ENCODE measurements at regions not wholly inside any gene's neighbourhood (a gene's known extent, or its start where the extent isn't known, plus 50 kb on each side); places are given as distances from the start of the nearest gene placed in this dataset.

GRCh38 chr21:35376406-35377135 is 327.5 kb upstream of the RUNX1 start:
- Histone ChIP-seq H3K4me3 (no peak overlapping the region), H3K27ac (no peak overlapping the region), H3K36me3 (no peaks in the 10 kb centered on the region), H3K4me1 (no peaks in the 10 kb centered on the region), H3K9me3 (no peaks in the 10 kb centered on the region), H3K27me3 (no peaks in the 10 kb centered on the region)
- ATAC-seq, result no peak
- in situ Hi-C loops (cut with MboI; ENCODE audit: low sequenced_read_pairs in 4 of 4), result no loop called here
- intact Hi-C loops (cut with DNase I; ENCODE audit: low total_unique reads), result no loop called here
- no peak for TF ChIP-seq POLR2A (IDR thresholded peaks at IDR 0.05)
- TF ChIP-seq, protein P1, sequence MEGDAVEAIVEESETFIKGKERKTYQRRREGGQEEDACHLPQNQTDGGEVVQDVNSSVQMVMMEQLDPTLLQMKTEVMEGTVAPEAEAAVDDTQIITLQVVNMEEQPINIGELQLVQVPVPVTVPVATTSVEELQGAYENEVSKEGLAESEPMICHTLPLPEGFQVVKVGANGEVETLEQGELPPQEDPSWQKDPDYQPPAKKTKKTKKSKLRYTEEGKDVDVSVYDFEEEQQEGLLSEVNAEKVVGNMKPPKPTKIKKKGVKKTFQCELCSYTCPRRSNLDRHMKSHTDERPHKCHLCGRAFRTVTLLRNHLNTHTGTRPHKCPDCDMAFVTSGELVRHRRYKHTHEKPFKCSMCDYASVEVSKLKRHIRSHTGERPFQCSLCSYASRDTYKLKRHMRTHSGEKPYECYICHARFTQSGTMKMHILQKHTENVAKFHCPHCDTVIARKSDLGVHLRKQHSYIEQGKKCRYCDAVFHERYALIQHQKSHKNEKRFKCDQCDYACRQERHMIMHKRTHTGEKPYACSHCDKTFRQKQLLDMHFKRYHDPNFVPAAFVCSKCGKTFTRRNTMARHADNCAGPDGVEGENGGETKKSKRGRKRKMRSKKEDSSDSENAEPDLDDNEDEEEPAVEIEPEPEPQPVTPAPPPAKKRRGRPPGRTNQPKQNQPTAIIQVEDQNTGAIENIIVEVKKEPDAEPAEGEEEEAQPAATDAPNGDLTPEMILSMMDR (IDR thresholded peaks at IDR 0.05 in 4 of 5, conservative IDR thresholded peaks at IDR 0.05 in 1 of 5), result no peak
- DNase-seq, result no peak

- in situ Hi-C loops (cut with MboI; ENCODE audit: low sequenced_read_pairs in 4 of 4), result no loop called here
- Histone ChIP-seq H3K27ac (no peak overlapping the region), H3K36me3 (no peaks in the 10 kb centered on the region), H3K4me1 (no peaks in the 10 kb centered on the region), H3K4me3 (no peak overlapping the region), H3K9me3 (no peaks in the 10 kb centered on the region), H3K27me3 (no peaks in the 10 kb centered on the region)
- intact Hi-C loops (cut with DNase I; ENCODE audit: low total_unique reads), result no loop called here
- no peak for DNase-seq
- ATAC-seq, result no peak
- TF ChIP-seq, protein P1 (IDR thresholded peaks at IDR 0.05 in 4 of 5, conservative IDR thresholded peaks at IDR 0.05 in 1 of 5), result no peak
- TF ChIP-seq POLR2A (IDR thresholded peaks at IDR 0.05), result no peak
These were observed 326.0 kb upstream of the RUNX1 start for GRCh38 chr21:35375115-35375514.

DNA sequence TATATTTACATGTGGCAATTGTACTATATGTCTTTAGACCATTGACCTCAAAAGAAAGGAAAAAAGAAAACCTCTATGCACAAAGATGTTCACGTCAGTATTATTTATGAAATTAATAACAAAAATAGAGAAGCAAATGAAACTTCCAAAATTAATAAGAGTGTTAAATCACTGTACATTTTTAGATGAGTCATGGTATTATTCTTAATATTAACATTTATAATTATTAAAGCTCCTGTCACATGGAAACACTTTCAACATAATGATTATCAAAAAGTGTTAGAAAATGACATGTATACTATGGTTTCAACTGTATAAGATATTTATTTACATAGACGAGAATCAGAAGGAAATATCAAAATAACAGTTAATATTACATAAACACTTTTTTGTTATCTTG is 324.9 kb upstream of the RUNX1 start:
- intact Hi-C loops (cut with DNase I; ENCODE audit: low total_unique reads), result no loop called here

GRCh38 chr21:35372201-35372600 is 323.1 kb upstream of the RUNX1 start:
- Histone ChIP-seq H3K9me3 (no peaks in the 10 kb centered on the region), H3K27me3 (no peaks in the 10 kb centered on the region), H3K27ac (no peak overlapping the region), H3K4me3 (no peak overlapping the region), H3K36me3 (no peaks in the 10 kb centered on the region), H3K4me1 (peaks cover 4 to 6% of the 10 kb centered on the region in 2 donors)
- in situ Hi-C loops (cut with MboI; ENCODE audit: low sequenced_read_pairs in 4 of 4), result loop anchor here in 1 of 4 donors (25.0 kb wide), 1 partner anchor 310 kb away; no protein-coding TSS in a partner anchor
- intact Hi-C loops (cut with DNase I; ENCODE audit: low total_unique reads), result no loop called here
- TF ChIP-seq, protein P1 (IDR thresholded peaks at IDR 0.05 in 4 of 5, conservative IDR thresholded peaks at IDR 0.05 in 1 of 5), result no peak
- TF ChIP-seq POLR2A (IDR thresholded peaks at IDR 0.05), result no peak
- no peak for ATAC-seq
- DNase-seq, result no peak

More for the DNA sequence above, 324.9 kb upstream of the RUNX1 start:
- TF ChIP-seq, protein P1 (IDR thresholded peaks at IDR 0.05 in 4 of 5, conservative IDR thresholded peaks at IDR 0.05 in 1 of 5), result no peak
- no peak for TF ChIP-seq POLR2A (IDR thresholded peaks at IDR 0.05)
- no peaks in the 10 kb centered on the region for H3K36me3 ChIP-seq
- in situ Hi-C loops (cut with MboI; ENCODE audit: low sequenced_read_pairs in 4 of 4), result loop anchor here in 1 of 4 donors (25.0 kb wide), 1 partner anchor 312 kb away; no protein-coding TSS in a partner anchor
- H3K4me3 ChIP-seq, result no peak overlapping the region
- no peaks in the 10 kb centered on the region for H3K9me3 ChIP-seq
- ATAC-seq (no peak), DNase-seq (no peak)
- no peaks in the 10 kb centered on the region for H3K4me1 ChIP-seq
- H3K27me3 ChIP-seq, result no peaks in the 10 kb centered on the region
- H3K27ac ChIP-seq, result no peak overlapping the region
